Bone marrow (tissue), 2 donors: ENCODE measurements at regions not wholly inside any gene's neighbourhood (a gene's known extent, or its start where the extent isn't known, plus 50 kb on each side); places are given as distances from the start of the nearest gene placed in this dataset.

ENCODE experiments used
- DNase-seq, 2 donors: peaks; one replicate each; lab custom pipeline; 2025; lab: John Stamatoyannopoulos, UW

GRCh38 chr1:11413986-11414391, 65.0 kb upstream of the DISP3 start:
- no peak for DNase-seq

GRCh38 chr1:11414926-11415538, 63.9 kb upstream of the DISP3 start:
- DNase-seq = no peak

- DNase-seq = no peak
These were observed 61.8 kb upstream of the DISP3 start for GRCh38 chr1:11417162-11417561.

GRCh38 chr1:11418056-11418455, 60.9 kb upstream of the DISP3 start:
- DNase-seq = no peak

- DNase-seq = no peak
These were observed 57.5 kb upstream of the DISP3 start for GRCh38 chr1:11421443-11421842.

GRCh38 chr1:11422686-11423085, 56.3 kb upstream of the DISP3 start:
- no peak for DNase-seq

GRCh38 chr1:11426617-11427016, 52.3 kb upstream of the DISP3 start:
- no peak for DNase-seq

GRCh38 chr1:11428789-11429188, 50.2 kb upstream of the DISP3 start:
- no peak for DNase-seq
